SK-N-MC (cell line): ENCODE measurements at regions not wholly inside any gene's neighbourhood (a gene's known extent, or its start where the extent isn't known, plus 50 kb on each side); places are given as distances from the start of the nearest gene placed in this dataset.

ENCODE experiments used
- DNase-seq: peaks from one replicate; pipeline ENCODE4 v3.0.0-alpha.2; 2011; ENCODE audit warnings: low read depth, low spot score
- H3K27ac ChIP-seq: fragments of 200-600 bp; sonication (generic); 2 replicates; pipeline ENCODE4 v1.5.1; 2016; ENCODE audit warnings: mixed run types
- H3K36me3 ChIP-seq: fragments of 200-600 bp; sonication (generic); 2 replicates; pipeline ENCODE4 v1.6.1; 2017; ENCODE audit warnings: antibody characterized with exemption, low read length, mixed read lengths; ENCODE audit not compliant: insufficient read depth
- H3K4me3 ChIP-seq: fragments of 200-600 bp; sonication (generic); 2 replicates; pipeline ENCODE4 v1.5.1; 2016
- H3K9ac ChIP-seq: fragments of 200-600 bp; sonication (generic); 2 replicates; pipeline ENCODE4 v1.8.0; 2017; ENCODE audit warnings: mixed run types, mixed read lengths; ENCODE audit not compliant: insufficient read length
- H3K9me3 ChIP-seq: fragments of 200-600 bp; sonication (generic); 2 replicates; pipeline ENCODE4 v1.6.1; 2017; ENCODE audit warnings: low read depth, mild to moderate bottlenecking, antibody characterized with exemption, low read length, moderate library complexity, mixed read lengths
- EZH2 ChIP-seq: fragments of 200-600 bp; sonication (generic); IDR thresholded peaks from one replicate; pipeline ENCODE4 v1.6.1; 2017; ENCODE audit warnings: antibody characterized with exemption
- FOXP2 ChIP-seq: optimal IDR thresholded peaks from 2 replicates; pipeline ENCODE3; 2011; ENCODE audit warnings: mild to moderate bottlenecking, moderate library complexity; ENCODE audit not compliant: insufficient read depth; ENCODE audit errors: extremely low read length, control extremely low read depth
- POLR2AphosphoS5 ChIP-seq: IDR thresholded peaks from 2 replicates; pipeline ENCODE4 v1.6.1; 2012; ENCODE audit warnings: mild to moderate bottlenecking, low read depth, low read length, borderline replicate concordance

DNA sequence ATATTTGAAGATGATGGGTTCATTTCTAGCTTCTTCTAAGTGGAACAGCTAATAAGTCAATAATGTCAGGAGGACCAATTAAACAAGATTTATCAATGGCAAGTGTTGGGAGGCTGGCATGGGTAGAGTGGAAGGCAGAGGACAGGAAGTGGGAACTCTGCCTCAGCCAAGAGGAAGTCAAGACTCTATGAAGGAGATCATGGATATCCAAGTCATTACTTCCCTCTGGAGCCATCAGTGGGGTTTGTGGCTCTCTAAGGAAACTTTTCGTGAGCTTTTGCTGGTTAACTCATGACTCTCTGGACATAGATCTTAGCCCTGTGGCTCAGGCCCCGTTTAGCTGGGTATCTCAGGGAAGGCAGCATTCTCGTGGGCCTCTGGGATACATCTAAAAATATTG is 410.4 kb upstream of the ID2 start:
- DNase-seq = no peak

DNA sequence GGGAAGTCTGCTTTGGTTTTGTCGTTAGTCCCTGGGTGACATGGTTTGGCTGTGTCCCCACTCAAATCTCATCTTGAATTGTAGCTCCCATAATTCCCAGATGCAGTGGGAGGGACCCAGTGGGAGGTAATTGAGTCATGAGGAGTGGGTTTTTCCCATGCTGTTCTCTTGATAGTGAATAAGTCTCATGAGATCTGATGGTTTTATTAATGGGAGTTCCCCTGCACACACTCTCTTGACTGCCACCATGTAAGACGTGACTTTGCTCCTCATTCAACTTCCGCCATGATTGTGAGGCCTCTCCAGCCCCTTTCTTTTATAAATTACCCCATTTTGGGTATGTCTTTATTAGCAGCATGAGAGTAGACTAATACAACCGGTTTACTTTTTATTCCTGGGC is 405.8 kb upstream of the ID2 start:
- no peaks in the 10 kb centered on the region for H3K36me3 ChIP-seq
- H3K9me3 ChIP-seq = no peaks in the 10 kb centered on the region
- H3K9ac ChIP-seq = no peak overlapping the region
- TF ChIP-seq POLR2AphosphoS5 (no peak), EZH2 (no peak), FOXP2 (no peak)
- H3K27ac ChIP-seq = no peak overlapping the region
- DNase-seq = no peak
- H3K4me3 ChIP-seq = no peak overlapping the region

More for the DNA sequence above, 410.4 kb upstream of the ID2 start:
- no peak overlapping the region for H3K27ac ChIP-seq
- no peak overlapping the region for H3K9ac ChIP-seq
- TF ChIP-seq EZH2 = no peak
- no peak for TF ChIP-seq FOXP2
- no peak for TF ChIP-seq POLR2AphosphoS5
- H3K9me3 ChIP-seq = no peaks in the 10 kb centered on the region
- no peaks in the 10 kb centered on the region for H3K36me3 ChIP-seq
- no peak overlapping the region for H3K4me3 ChIP-seq

- Histone ChIP-seq H3K9me3 (no peaks in the 10 kb centered on the region), H3K36me3 (no peaks in the 10 kb centered on the region), H3K27ac (no peak overlapping the region), H3K9ac (no peak overlapping the region), H3K4me3 (no peak overlapping the region)
- DNase-seq = no peak
- TF ChIP-seq POLR2AphosphoS5 = no peak
- TF ChIP-seq EZH2 = no peak
- TF ChIP-seq FOXP2 = no peak
Measured at GRCh38 chr2:8277921-8278571, 403.8 kb upstream of the ID2 start.

- DNase-seq = no peak
- Histone ChIP-seq H3K27ac (no peak overlapping the region), H3K9me3 (no peaks in the 10 kb centered on the region), H3K36me3 (no peaks in the 10 kb centered on the region), H3K9ac (no peak overlapping the region), H3K4me3 (no peak overlapping the region)
- TF ChIP-seq FOXP2 = no peak
- TF ChIP-seq POLR2AphosphoS5 = no peak
- no peak for TF ChIP-seq EZH2
Measured at GRCh38 chr2:8278709-8279354, 403.0 kb upstream of the ID2 start.

DNA sequence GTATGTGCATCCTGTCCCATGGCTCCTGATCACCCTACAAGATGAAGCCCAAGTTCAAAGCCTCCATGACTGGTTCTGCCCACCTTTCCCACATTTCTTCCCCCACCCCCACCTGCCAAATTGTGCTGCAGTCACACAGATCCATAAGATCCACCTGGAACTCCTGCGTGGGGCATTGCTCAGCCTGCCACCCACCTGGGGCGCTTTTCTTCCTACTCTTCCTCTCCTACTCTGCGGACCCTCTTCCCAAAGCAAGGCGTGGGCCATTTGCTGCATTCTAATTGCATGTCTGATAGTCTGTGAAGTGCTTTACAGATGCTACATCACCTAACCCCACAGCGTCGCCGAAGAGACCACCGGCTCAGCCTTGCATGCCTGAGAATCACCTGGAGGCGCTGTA is 402.4 kb upstream of the ID2 start:
- H3K27ac ChIP-seq = no peak overlapping the region
- no peaks in the 10 kb centered on the region for H3K9me3 ChIP-seq
- H3K9ac ChIP-seq = no peak overlapping the region
- H3K4me3 ChIP-seq = no peak overlapping the region
- no peak for TF ChIP-seq EZH2
- no peak for TF ChIP-seq FOXP2
- no peak for TF ChIP-seq POLR2AphosphoS5
- DNase-seq = no peak
- H3K36me3 ChIP-seq = no peaks in the 10 kb centered on the region

DNA sequence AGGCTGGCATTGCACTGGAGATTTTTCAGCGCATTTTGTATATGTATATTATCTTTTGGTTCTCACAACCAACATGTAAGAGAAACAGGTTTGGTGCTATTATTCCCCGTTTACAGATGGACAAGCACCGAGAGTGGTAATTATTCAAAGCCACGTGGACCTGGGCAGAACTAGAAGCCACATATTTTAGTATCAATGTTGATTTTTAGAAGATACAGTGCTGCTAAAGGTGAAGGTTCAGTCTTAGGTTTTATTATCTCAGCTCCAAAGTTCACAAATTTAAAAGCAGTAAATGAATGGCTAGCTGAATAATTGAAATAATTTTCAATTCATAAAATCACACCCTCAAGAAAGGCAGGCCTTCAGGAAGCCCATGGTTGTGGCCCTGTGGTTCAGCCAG is 400.6 kb upstream of the ID2 start:
- Histone ChIP-seq H3K9me3 (no peaks in the 10 kb centered on the region), H3K4me3 (no peak overlapping the region), H3K27ac (no peak overlapping the region), H3K36me3 (no peaks in the 10 kb centered on the region), H3K9ac (no peak overlapping the region)
- no peak for DNase-seq
- TF ChIP-seq POLR2AphosphoS5 (no peak), FOXP2 (no peak), EZH2 (no peak)

DNA sequence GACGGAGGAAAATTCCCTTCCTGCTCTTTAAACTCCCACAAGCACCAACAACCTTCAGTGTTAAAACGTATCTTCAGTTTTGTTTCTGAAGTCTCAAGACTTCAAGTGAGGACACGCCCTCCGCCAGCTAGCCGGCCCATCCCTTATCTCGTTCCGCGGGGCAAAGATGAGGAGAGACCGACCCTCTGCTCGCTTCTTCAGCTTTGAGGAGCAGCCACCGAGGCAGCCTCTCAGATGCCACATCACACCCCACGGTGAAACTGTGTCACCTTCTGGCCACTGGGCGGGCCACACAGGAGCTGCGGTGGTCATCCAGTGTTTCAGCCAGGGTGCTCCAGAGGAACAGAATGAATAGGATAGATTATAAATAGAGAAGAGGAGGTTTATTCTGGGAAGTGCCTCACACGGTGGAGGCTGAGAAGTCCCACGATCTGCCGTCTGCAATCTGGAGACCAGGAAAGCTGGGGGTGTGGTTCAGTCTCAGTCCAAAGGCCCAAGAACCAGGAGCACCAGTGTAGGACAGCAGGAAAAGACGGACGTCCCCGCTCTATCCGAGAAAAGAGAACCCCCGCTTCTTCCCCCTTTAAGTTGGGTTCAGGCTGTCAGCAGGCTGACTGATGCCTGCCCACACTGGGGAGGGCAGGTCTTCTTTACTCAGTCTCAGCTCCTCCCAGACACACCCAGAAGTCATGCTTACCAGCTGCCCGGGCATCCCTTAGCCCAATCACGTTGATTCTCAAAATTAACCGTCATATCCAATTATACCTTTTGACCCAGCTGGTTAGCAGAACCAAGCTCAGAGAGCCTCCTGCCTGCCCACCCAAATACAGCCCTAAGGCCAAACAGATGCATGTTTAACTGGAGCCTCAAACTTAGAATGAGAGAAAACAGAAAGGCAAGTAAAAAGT is 399.7 kb upstream of the ID2 start:
- H3K9me3 ChIP-seq = no peaks in the 10 kb centered on the region
- H3K4me3 ChIP-seq = no peak overlapping the region
- no peaks in the 10 kb centered on the region for H3K36me3 ChIP-seq
- H3K9ac ChIP-seq = no peak overlapping the region
- H3K27ac ChIP-seq = no peak overlapping the region
- DNase-seq = no peak
- no peak for TF ChIP-seq EZH2
- TF ChIP-seq FOXP2 = no peak
- no peak for TF ChIP-seq POLR2AphosphoS5

DNA sequence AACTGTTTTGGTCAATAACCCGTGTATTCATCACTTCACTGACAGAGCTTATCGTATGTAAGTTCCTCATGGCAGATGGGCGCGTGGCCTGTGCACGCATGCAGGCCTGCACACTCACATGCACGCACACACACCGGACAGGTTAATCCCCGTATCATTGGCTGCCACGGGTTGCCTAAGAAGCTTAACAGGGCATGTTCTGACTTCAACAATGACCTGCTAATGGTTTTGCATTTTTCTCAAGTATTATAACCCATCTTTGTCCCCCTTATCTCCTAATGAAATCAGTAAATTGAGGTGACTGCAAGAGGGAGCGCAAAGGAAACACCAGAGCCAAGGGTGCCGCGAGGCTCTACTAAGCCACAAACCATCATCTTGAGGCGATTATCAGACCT is 399.0 kb upstream of the ID2 start:
- DNase-seq = no peak
- Histone ChIP-seq H3K9me3 (no peaks in the 10 kb centered on the region), H3K4me3 (no peak overlapping the region), H3K9ac (no peak overlapping the region), H3K27ac (no peak overlapping the region), H3K36me3 (no peaks in the 10 kb centered on the region)
- TF ChIP-seq POLR2AphosphoS5 (no peak), FOXP2 (no peak)

- no peaks in the 10 kb centered on the region for H3K36me3 ChIP-seq
- no peak for TF ChIP-seq EZH2
- no peak for TF ChIP-seq FOXP2
- no peak for TF ChIP-seq POLR2AphosphoS5
- no peak overlapping the region for H3K4me3 ChIP-seq
- DNase-seq = no peak
- no peak overlapping the region for H3K9ac ChIP-seq
- H3K27ac ChIP-seq = no peak overlapping the region
- no peaks in the 10 kb centered on the region for H3K9me3 ChIP-seq
Measured at GRCh38 chr2:8285081-8285480, 396.8 kb upstream of the ID2 start.
